ENCODE measurements at regions not wholly inside any gene's neighbourhood (a gene's known extent, or its start where the extent isn't known, plus 50 kb on each side); places are given as distances from the start of the nearest gene placed in this dataset.
A peak's percentile ranks its signal among the peaks of the same experiment; 100 is the strongest.

DNA sequence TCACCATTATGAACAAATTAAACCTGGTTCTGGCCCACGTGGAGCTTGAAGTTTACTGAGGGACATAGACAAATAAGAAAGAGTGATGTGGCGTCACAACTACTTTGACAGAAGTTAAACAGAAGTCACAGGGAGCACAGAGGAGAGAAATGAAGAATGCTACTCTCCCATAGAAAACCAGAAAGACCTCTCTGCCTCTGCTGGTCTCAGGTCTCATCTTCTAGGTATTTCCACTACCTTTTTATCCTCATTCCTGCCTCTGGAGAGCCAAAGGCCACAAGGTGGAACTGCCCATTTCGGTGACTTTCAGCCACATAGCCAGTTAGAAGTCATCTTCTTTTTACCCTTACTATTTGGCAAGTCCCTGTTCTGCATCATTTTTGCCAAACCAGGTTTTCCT is 170.5 kb downstream of the CAND1 start:
- Histone ChIP-seq H3K27me3 (ENCODE audit: control insufficient read depth, insufficient read depth, low read length) (no peaks in the 10 kb centered on the region), H3K9me3 (ENCODE audit: control insufficient read depth, low read depth, low read length) (no peaks in the 10 kb centered on the region), H3K27ac (ENCODE audit: low read length) (no peak overlapping the region), H3K36me3 (ENCODE audit: control insufficient read depth, insufficient read depth, low read length) (no peaks in the 10 kb centered on the region), H3K4me3 (ENCODE audit: low read length) (no peak overlapping the region), H3K4me1 (ENCODE audit: control insufficient read depth, insufficient read depth, low read length) (peaks cover 39% of the 10 kb centered on the region)
- 100% methylated on average over 1 of the region's 3 CpGs for WGBS (ENCODE audit: insufficient coverage, low lambda C conversion rate)
- no peak for DNase-seq

GRCh38 chr12:67441736-67442346 is 172.7 kb downstream of the CAND1 start:
- H3K4me3 ChIP-seq (ENCODE audit: low read length), result no peak overlapping the region

DNA sequence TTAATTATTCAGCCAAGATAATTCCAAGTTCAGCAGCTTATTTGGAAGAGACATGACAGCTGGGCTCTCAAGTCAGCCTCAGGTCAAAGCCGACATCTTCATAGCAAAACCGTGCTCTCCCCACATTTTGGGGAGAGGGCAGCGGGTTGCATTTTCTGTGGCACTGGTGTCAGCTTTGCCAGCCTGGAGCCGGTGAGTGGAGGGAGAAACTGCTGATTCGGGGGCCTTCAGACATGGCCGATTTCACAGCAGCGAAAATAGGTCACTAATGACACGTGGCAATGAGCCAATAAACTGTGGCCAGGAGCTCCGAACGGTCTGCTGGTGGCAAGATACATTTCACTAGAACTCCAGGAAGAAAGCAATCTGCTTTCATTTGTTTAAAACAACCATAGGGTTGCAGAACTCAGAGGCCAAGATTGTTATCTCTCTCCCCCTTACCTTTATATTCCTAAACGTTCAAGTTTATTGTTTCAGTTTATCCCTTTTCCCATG is 173.2 kb downstream of the CAND1 start:
- no peaks in the 10 kb centered on the region for H3K36me3 ChIP-seq (ENCODE audit: control insufficient read depth, insufficient read depth, low read length)
- no peaks in the 10 kb centered on the region for H3K27me3 ChIP-seq (ENCODE audit: control insufficient read depth, insufficient read depth, low read length)
- no peak overlapping the region for H3K27ac ChIP-seq (ENCODE audit: low read length)
- no peak overlapping the region for H3K4me3 ChIP-seq (ENCODE audit: low read length)
- H3K4me1 ChIP-seq (ENCODE audit: control insufficient read depth, insufficient read depth, low read length), result peaks cover 17% of the 10 kb centered on the region
- H3K9me3 ChIP-seq (ENCODE audit: control insufficient read depth, low read depth, low read length), result no peaks in the 10 kb centered on the region
- peak in 1 of 2 donors; percentile 47 for DNase-seq
- WGBS (ENCODE audit: insufficient coverage, low lambda C conversion rate), result 28% methylated on average over 5 of the region's 11 CpGs

More at GRCh38 chr12:67441736-67442346, 172.7 kb downstream of the CAND1 start:
- Histone ChIP-seq H3K27ac (ENCODE audit: low read length) (peak overlapping the region; percentile 0), H3K36me3 (ENCODE audit: control insufficient read depth, insufficient read depth, low read length) (no peaks in the 10 kb centered on the region), H3K27me3 (ENCODE audit: control insufficient read depth, insufficient read depth, low read length) (no peaks in the 10 kb centered on the region), H3K9me3 (ENCODE audit: control insufficient read depth, low read depth, low read length) (no peaks in the 10 kb centered on the region), H3K4me1 (ENCODE audit: control insufficient read depth, insufficient read depth, low read length) (peaks cover 18% of the 10 kb centered on the region)
- peak; percentile 80 to 86 for DNase-seq
- WGBS (ENCODE audit: insufficient coverage, low lambda C conversion rate), result 0% methylated on average over 1 of the region's 12 CpGs

- H3K27me3 ChIP-seq (ENCODE audit: control insufficient read depth, insufficient read depth, low read length), result no peaks in the 10 kb centered on the region
- H3K4me1 ChIP-seq (ENCODE audit: control insufficient read depth, insufficient read depth, low read length), result peaks cover 12% of the 10 kb centered on the region
- H3K36me3 ChIP-seq (ENCODE audit: control insufficient read depth, insufficient read depth, low read length), result no peaks in the 10 kb centered on the region
- H3K4me3 ChIP-seq (ENCODE audit: low read length), result no peak overlapping the region
- no peaks in the 10 kb centered on the region for H3K9me3 ChIP-seq (ENCODE audit: control insufficient read depth, low read depth, low read length)
- no peak overlapping the region for H3K27ac ChIP-seq (ENCODE audit: low read length)
- no CpG with 5 or more reads among the region's 8 CpGs for WGBS (ENCODE audit: insufficient coverage, low lambda C conversion rate)
- DNase-seq, result no peak
These were observed 173.7 kb downstream of the CAND1 start for GRCh38 chr12:67442896-67443295.

DNA sequence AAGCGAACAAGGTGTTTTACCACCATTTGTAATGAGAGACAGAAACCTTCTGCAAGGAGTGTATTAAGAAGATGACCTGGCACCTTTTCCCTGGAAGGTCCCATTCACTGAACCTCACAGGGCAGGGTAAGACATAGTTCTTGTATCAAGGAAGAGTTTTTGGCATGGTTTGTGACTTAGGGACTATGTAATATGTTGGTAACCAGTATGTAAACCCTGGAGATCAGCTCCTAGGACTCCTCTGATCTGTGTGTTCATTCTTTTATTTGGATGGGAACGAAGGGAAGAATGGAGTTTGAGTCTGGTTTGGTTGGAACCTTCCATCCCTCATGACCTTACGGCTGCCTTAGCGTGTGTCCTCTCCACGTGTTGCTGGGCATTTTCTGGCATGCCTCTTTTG is 175.4 kb downstream of the CAND1 start:
- DNase-seq, result no peak
- H3K27me3 ChIP-seq (ENCODE audit: control insufficient read depth, insufficient read depth, low read length), result no peaks in the 10 kb centered on the region
- no peaks in the 10 kb centered on the region for H3K36me3 ChIP-seq (ENCODE audit: control insufficient read depth, insufficient read depth, low read length)
- H3K9me3 ChIP-seq (ENCODE audit: control insufficient read depth, low read depth, low read length), result no peaks in the 10 kb centered on the region
- H3K4me1 ChIP-seq (ENCODE audit: control insufficient read depth, insufficient read depth, low read length), result peaks cover 11% of the 10 kb centered on the region
- no peak overlapping the region for H3K27ac ChIP-seq (ENCODE audit: low read length)
- 65% methylated on average over 4 of the region's 5 CpGs for WGBS (ENCODE audit: insufficient coverage, low lambda C conversion rate)
- H3K4me3 ChIP-seq (ENCODE audit: low read length), result no peak overlapping the region

GRCh38 chr12:67446716-67447115 is 177.6 kb downstream of the CAND1 start:
- peaks cover 11% of the 10 kb centered on the region for H3K4me1 ChIP-seq (ENCODE audit: control insufficient read depth, insufficient read depth, low read length)
- H3K4me3 ChIP-seq (ENCODE audit: low read length), result no peak overlapping the region
- WGBS (ENCODE audit: insufficient coverage, low lambda C conversion rate), result 100% methylated on average over 1 of the region's 5 CpGs
- no peak overlapping the region for H3K27ac ChIP-seq (ENCODE audit: low read length)
- no peaks in the 10 kb centered on the region for H3K9me3 ChIP-seq (ENCODE audit: control insufficient read depth, low read depth, low read length)
- no peak for DNase-seq
- no peaks in the 10 kb centered on the region for H3K27me3 ChIP-seq (ENCODE audit: control insufficient read depth, insufficient read depth, low read length)
- no peaks in the 10 kb centered on the region for H3K36me3 ChIP-seq (ENCODE audit: control insufficient read depth, insufficient read depth, low read length)

DNA sequence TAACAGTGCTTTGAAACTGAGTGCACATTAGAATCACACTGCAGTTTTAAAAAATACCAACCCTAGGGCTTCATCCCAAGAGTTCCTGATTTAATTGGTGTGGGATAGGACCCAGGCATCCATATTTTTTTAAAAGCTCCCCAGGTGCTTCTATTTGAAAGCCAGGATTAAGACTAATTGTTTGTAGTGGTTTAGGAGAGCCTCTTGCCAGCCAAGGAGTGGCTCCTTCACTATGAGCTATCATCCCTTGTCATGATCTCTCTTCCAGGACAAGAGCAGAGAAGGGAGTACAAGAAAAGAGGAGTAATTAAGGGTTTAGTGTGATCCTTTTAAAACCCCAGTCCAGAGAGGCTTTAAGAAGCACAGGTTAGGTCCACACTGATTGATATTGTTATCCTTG is 178.0 kb downstream of the CAND1 start:
- Histone ChIP-seq H3K36me3 (ENCODE audit: control insufficient read depth, insufficient read depth, low read length) (no peaks in the 10 kb centered on the region), H3K27me3 (ENCODE audit: control insufficient read depth, insufficient read depth, low read length) (no peaks in the 10 kb centered on the region), H3K9me3 (ENCODE audit: control insufficient read depth, low read depth, low read length) (no peaks in the 10 kb centered on the region), H3K4me1 (ENCODE audit: control insufficient read depth, insufficient read depth, low read length) (peaks cover 7% of the 10 kb centered on the region), H3K4me3 (ENCODE audit: low read length) (no peak overlapping the region), H3K27ac (ENCODE audit: low read length) (no peak overlapping the region)
- no peak for DNase-seq

- H3K9me3 ChIP-seq (ENCODE audit: control insufficient read depth, low read depth, low read length), result no peaks in the 10 kb centered on the region
- H3K4me3 ChIP-seq (ENCODE audit: low read length), result no peak overlapping the region
- no peaks in the 10 kb centered on the region for H3K27me3 ChIP-seq (ENCODE audit: control insufficient read depth, insufficient read depth, low read length)
- H3K4me1 ChIP-seq (ENCODE audit: control insufficient read depth, insufficient read depth, low read length), result no peaks in the 10 kb centered on the region
- no peak overlapping the region for H3K27ac ChIP-seq (ENCODE audit: low read length)
- H3K36me3 ChIP-seq (ENCODE audit: control insufficient read depth, insufficient read depth, low read length), result no peaks in the 10 kb centered on the region
- DNase-seq, result no peak
- WGBS (ENCODE audit: insufficient coverage, low lambda C conversion rate), result 100% methylated on average over 1 of the region's 6 CpGs
These were observed 180.5 kb downstream of the CAND1 start for GRCh38 chr12:67449591-67450052.

DNA sequence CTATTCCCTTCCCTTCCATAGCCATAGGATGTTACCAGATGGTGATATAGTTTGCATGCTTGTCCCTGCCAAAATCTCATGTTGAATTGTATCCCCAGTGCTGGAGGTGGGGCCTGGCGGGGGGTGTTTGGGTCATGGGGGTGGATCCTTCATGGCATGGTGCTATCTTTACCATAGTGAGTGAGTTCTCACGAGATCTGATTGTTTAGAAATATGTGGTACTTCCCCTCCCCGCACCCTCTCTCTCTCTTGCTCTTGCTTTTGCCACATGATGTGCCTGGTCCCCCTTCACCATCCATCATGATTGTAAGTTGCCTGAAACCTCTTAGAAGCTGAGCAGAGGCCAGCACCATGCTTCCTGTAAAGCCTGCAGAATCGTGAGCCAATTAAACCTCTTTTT is 181.3 kb downstream of the CAND1 start:
- Histone ChIP-seq H3K27me3 (ENCODE audit: control insufficient read depth, insufficient read depth, low read length) (no peaks in the 10 kb centered on the region), H3K36me3 (ENCODE audit: control insufficient read depth, insufficient read depth, low read length) (no peaks in the 10 kb centered on the region), H3K27ac (ENCODE audit: low read length) (no peak overlapping the region), H3K4me1 (ENCODE audit: control insufficient read depth, insufficient read depth, low read length) (no peaks in the 10 kb centered on the region), H3K9me3 (ENCODE audit: control insufficient read depth, low read depth, low read length) (no peaks in the 10 kb centered on the region), H3K4me3 (ENCODE audit: low read length) (no peak overlapping the region)
- no CpG with 5 or more reads among the region's 4 CpGs for WGBS (ENCODE audit: insufficient coverage, low lambda C conversion rate)
- no peak for DNase-seq

DNA sequence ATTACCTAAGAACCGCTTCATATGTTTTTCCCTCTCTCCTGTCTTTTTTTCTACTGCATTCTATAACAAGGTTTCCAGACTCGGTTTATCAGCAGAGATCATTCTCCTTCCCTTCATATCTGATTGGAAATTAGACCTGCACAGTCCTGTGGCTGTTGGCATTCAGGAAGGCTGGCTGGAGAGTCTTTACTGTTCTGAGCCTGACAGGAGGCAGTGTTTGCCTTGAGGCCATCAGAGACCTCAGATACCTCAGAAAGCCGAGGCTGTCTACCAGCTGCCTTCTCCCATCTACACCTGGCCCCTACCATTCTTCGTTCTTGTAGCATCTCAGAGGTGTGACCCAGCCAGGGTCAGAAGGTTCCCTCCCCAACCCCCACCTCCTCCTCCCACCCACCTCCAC is 182.0 kb downstream of the CAND1 start:
- Histone ChIP-seq H3K36me3 (ENCODE audit: control insufficient read depth, insufficient read depth, low read length) (no peaks in the 10 kb centered on the region), H3K9me3 (ENCODE audit: control insufficient read depth, low read depth, low read length) (no peaks in the 10 kb centered on the region), H3K27ac (ENCODE audit: low read length) (no peak overlapping the region), H3K27me3 (ENCODE audit: control insufficient read depth, insufficient read depth, low read length) (no peaks in the 10 kb centered on the region), H3K4me3 (ENCODE audit: low read length) (no peak overlapping the region), H3K4me1 (ENCODE audit: control insufficient read depth, insufficient read depth, low read length) (no peaks in the 10 kb centered on the region)
- no peak for DNase-seq
- 17% methylated on average over 1 of the region's 4 CpGs for WGBS (ENCODE audit: insufficient coverage, low lambda C conversion rate)

- no peak overlapping the region for H3K4me3 ChIP-seq (ENCODE audit: low read length)
- no peak overlapping the region for H3K27ac ChIP-seq (ENCODE audit: low read length)
- no peaks in the 10 kb centered on the region for H3K4me1 ChIP-seq (ENCODE audit: control insufficient read depth, insufficient read depth, low read length)
- no peak for DNase-seq
- WGBS (ENCODE audit: insufficient coverage, low lambda C conversion rate), result no CpG with 5 or more reads among the region's 7 CpGs
- H3K27me3 ChIP-seq (ENCODE audit: control insufficient read depth, insufficient read depth, low read length), result no peaks in the 10 kb centered on the region
- no peaks in the 10 kb centered on the region for H3K36me3 ChIP-seq (ENCODE audit: control insufficient read depth, insufficient read depth, low read length)
- no peaks in the 10 kb centered on the region for H3K9me3 ChIP-seq (ENCODE audit: control insufficient read depth, low read depth, low read length)
These were observed 183.1 kb downstream of the CAND1 start for GRCh38 chr12:67452119-67452805.
